ENCODE measurements at regions not wholly inside any gene's neighbourhood (a gene's known extent, or its start where the extent isn't known, plus 50 kb on each side); places are given as distances from the start of the nearest gene placed in this dataset.

DNA sequence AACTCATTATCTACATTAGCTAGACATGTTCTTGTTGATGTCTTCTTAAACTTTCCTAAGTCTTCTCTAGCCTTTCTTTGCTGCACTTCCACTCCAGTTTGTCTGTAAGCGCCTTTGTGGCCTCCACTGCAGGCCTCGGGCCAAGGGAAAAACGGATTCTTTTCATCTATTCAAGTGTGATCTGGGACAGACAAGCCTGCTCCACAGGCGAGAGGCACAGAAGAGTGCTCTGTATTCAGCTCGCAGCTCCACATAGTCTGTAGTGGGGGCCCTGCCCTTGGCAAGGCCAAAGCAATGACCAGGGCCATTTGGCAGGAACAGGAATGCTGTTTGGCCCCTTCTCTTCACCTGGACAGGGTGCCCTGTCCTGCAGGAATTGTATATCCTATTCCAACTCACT is 84.1 kb upstream of the BARX2 start:
- H3K9me3 ChIP-seq: no peaks in the 10 kb centered on the region
- no peaks in the 10 kb centered on the region for H3K27me3 ChIP-seq
- intact Hi-C loops (cut with DNase I): no loop called here
- H3K4me1 ChIP-seq: no peaks in the 10 kb centered on the region
- TF ChIP-seq, protein P1, sequence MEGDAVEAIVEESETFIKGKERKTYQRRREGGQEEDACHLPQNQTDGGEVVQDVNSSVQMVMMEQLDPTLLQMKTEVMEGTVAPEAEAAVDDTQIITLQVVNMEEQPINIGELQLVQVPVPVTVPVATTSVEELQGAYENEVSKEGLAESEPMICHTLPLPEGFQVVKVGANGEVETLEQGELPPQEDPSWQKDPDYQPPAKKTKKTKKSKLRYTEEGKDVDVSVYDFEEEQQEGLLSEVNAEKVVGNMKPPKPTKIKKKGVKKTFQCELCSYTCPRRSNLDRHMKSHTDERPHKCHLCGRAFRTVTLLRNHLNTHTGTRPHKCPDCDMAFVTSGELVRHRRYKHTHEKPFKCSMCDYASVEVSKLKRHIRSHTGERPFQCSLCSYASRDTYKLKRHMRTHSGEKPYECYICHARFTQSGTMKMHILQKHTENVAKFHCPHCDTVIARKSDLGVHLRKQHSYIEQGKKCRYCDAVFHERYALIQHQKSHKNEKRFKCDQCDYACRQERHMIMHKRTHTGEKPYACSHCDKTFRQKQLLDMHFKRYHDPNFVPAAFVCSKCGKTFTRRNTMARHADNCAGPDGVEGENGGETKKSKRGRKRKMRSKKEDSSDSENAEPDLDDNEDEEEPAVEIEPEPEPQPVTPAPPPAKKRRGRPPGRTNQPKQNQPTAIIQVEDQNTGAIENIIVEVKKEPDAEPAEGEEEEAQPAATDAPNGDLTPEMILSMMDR (IDR thresholded peaks at IDR 0.05): no peak
- H3K27ac ChIP-seq: no peak overlapping the region
- DNase-seq (no peak), ATAC-seq (no peak)
- no peaks in the 10 kb centered on the region for H3K36me3 ChIP-seq
- H3K4me3 ChIP-seq: no peak overlapping the region

DNA sequence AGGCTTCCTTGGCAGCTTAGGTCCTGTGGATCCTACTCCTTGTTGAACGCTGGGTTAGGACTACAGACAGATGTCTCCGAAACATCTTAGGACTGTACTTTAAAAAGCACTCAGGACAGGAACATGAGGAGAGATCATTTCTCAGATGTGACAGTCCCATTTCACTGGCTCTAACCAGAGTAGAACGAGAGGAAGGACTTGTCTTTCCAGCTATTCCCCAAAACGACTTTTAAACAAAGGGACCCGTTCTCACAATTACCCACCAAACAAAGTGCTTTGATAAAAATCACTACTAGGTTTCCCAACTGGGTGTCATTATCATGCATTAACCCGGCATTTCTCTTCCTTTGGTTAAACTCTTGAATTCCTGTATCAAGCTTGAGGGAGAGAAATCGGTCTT is 84.7 kb upstream of the BARX2 start:
- H3K36me3 ChIP-seq: no peaks in the 10 kb centered on the region
- H3K4me1 ChIP-seq: no peaks in the 10 kb centered on the region
- no peaks in the 10 kb centered on the region for H3K9me3 ChIP-seq
- ATAC-seq: no peak
- no peaks in the 10 kb centered on the region for H3K27me3 ChIP-seq
- TF ChIP-seq, protein P1 (IDR thresholded peaks at IDR 0.05): no peak
- intact Hi-C loops (cut with DNase I): no loop called here
- H3K27ac ChIP-seq: no peak overlapping the region
- no peak for DNase-seq
- H3K4me3 ChIP-seq: no peak overlapping the region

DNA sequence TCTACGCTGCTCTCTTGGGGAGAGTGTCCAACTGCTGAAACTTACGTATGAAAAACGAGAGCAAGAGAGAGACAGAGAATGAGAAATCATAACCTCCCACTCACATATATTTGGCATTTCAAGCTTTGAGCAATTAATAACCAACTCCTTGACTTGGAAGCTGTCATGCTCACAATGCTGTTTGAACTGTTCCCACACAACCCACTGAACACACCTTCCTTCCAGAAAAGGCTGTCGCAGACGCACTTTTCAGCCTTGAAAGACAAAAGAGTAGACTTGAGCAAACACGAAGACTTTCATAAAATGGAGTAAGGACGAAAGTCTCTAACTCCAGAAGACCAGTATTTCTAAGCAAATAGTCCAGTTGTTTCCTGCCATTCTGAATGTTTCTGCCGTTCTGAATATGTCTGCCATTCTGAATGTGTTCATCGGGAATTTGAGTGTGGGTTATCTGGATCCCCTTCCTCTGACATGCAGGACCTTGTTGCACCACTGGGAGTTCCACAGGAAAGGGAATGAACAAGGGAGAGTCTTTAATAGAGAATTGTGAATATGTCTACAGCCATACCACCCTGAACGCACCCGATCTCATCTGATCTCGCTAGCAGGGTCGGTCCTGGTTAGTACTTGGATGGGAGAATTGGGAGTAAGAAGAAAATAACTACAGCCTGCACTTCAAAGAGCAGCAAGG is 86.2 kb upstream of the BARX2 start:
- TF ChIP-seq, protein P1 (IDR thresholded peaks at IDR 0.05): no peak
- intact Hi-C loops (cut with DNase I): no loop called here
- DNase-seq: no peak

DNA sequence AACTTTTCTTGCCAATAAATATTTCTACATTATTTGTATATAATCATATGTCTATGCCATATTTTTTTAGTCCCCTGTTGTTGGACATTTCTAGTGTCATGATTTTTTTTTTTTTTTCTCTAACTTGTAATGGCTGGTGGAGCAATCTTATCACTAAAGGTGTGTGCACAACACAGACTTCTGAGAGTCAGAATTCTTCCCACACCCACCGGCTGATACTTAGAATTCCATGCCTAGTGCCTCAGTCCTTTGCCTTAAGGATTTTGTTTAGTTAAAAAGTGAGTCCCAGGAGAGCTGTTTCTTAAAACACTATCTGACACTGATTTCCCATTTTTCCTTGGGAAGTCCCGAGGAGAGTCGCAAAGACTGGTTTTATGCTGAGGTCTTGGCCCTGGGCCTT is 87.7 kb upstream of the BARX2 start:
- peak; percentile 57 for ATAC-seq

More for the DNA sequence above, 86.2 kb upstream of the BARX2 start:
- Histone ChIP-seq H3K36me3 (no peaks in the 10 kb centered on the region), H3K27ac (no peak overlapping the region), H3K4me3 (no peak overlapping the region), H3K4me1 (no peaks in the 10 kb centered on the region), H3K27me3 (no peaks in the 10 kb centered on the region), H3K9me3 (no peaks in the 10 kb centered on the region)
- ATAC-seq: no peak

DNA sequence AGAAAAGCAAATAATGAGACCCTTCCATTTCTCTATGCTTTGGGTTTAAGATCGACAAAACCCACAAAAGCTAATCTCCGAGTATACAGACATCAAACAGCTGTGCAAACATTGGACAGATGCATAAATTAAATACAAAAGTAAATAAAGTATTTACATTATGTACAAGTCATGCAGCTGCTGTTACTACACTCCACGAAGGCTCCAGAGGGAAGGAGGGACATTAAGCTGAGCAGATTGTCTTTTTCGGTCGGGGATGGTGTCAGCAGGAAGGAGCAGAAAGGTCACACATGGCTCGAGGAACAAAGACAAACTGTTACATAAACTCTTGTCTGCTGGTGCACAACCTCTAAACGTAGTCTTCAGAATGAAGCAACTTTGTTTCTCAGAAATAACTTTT is 88.8 kb upstream of the BARX2 start:
- Histone ChIP-seq H3K36me3 (no peaks in the 10 kb centered on the region), H3K9me3 (no peaks in the 10 kb centered on the region), H3K4me1 (no peaks in the 10 kb centered on the region), H3K27ac (no peak overlapping the region), H3K27me3 (no peaks in the 10 kb centered on the region), H3K4me3 (no peak overlapping the region)
- TF ChIP-seq, protein P1 (IDR thresholded peaks at IDR 0.05): no peak
- DNase-seq (no peak), ATAC-seq (peak; percentile 49)
- intact Hi-C loops (cut with DNase I): no loop called here

More for the DNA sequence above, 87.7 kb upstream of the BARX2 start:
- H3K27ac ChIP-seq: no peak overlapping the region
- no peaks in the 10 kb centered on the region for H3K4me1 ChIP-seq
- H3K27me3 ChIP-seq: no peaks in the 10 kb centered on the region
- TF ChIP-seq, protein P1 (IDR thresholded peaks at IDR 0.05): no peak
- no peaks in the 10 kb centered on the region for H3K9me3 ChIP-seq
- intact Hi-C loops (cut with DNase I): no loop called here
- no peak overlapping the region for H3K4me3 ChIP-seq
- no peaks in the 10 kb centered on the region for H3K36me3 ChIP-seq
- DNase-seq: no peak

DNA sequence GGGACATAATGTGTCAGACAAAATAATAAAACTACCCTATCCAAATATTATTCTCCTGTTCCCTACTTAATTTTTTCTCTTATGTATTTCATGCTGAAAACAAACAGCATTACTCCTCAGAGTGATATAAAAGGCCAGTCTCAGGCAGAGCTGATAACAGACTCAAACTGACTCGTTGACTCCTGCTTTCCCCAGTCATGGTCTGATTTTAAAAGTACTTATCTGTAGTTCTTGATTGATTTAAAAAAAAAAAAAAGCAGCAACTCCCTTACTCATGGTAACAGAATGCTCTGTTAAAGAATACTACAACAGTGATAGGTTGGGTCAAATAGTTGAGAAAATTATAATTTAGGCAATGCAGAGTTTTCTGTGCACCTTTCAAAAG is 90.3 kb upstream of the BARX2 start:
- Histone ChIP-seq H3K9me3 (no peaks in the 10 kb centered on the region), H3K27ac (no peak overlapping the region), H3K4me1 (no peaks in the 10 kb centered on the region), H3K4me3 (no peak overlapping the region), H3K36me3 (no peaks in the 10 kb centered on the region), H3K27me3 (no peaks in the 10 kb centered on the region)
- no peak for DNase-seq
- TF ChIP-seq, protein P1 (IDR thresholded peaks at IDR 0.05): no peak
- ATAC-seq: no peak
- intact Hi-C loops (cut with DNase I): no loop called here
